Kidney tubule cell (primary cell): ENCODE measurements at regions not wholly inside any gene's neighbourhood (a gene's known extent, or its start where the extent isn't known, plus 50 kb on each side); places are given as distances from the start of the nearest gene placed in this dataset.
A peak's percentile ranks its signal among the peaks of the same experiment; 100 is the strongest.
"Not testable (repeated sequence)": the region's sequence is repeated elsewhere in the genome, so short reads cannot be mapped to it uniquely, and the experiment has no call there.

Experiments
- DNase-seq: peaks from one replicate; pipeline ENCODE4 v3.0.0-alpha.2; 2018; ENCODE audit warnings: low spot score

DNA sequence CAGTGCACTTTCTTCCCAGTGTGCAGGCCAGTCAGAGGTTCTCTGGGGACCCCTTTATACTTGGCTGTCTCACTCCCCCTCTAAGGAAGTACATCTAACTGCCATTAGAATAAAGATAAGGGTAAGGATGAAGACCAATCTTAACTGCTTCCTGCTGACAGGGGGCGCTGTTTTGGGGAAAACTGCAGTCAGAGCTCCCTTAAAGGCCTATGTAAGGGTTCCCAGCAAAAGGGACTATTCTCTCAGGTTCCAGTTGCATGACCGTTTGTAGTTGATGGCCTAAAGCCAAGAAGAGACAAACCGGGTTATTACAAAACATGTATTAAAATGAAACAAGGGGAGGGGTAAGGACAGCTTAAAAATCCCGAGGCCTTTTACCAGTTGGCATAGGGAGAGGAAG lies 115.6 kb upstream of the SPIN4 start:
- DNase-seq: no peak

DNA sequence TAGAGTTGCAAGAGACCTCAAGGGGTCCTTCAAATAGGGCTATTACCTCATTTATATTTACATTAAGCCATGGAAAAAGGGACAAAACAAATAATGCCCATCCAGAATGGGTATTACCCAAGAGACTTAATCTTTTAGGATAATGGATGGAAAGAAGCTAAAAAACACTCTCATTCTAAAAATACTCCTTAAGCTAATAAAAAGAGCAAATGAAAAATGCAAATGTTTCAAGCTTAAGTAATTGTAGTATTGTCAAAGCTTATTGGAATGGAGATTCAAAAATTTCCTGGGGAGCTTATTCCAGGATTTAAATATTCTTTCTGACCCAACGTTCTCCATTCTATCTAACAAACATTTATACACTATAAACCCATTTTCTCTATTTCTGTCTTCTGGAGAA lies 107.8 kb upstream of the SPIN4 start:
- DNase-seq: no peak

- no peak for DNase-seq
These were observed 102.4 kb upstream of the SPIN4 start for GRCh38 chrX:63453571-63453970.

DNA sequence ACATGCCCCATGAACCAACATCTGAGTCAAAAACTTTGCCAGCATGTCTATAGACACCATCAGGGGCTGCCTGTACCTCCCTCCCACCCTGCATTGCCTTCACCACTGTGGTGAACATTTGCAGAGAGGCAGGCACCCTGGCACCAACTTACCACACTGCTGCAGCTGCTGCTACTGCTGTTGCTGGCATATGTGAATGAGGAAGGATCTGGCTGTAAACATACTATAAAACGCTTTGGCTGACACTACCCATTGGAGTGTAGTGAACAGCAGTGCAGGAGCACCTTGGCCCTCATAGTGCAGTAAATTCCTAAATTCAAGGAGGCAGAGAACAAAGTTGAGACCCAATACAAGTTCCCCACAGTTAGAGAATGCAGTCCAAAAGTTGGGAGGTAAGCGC lies 90.6 kb upstream of the SPIN4 start:
- DNase-seq: no peak

GRCh38 chrX:63439580-63439979 lies 88.4 kb upstream of the SPIN4 start:
- DNase-seq: no peak

- DNase-seq: peak; percentile 6
These were observed 85.7 kb upstream of the SPIN4 start for GRCh38 chrX:63436865-63437264.

DNA sequence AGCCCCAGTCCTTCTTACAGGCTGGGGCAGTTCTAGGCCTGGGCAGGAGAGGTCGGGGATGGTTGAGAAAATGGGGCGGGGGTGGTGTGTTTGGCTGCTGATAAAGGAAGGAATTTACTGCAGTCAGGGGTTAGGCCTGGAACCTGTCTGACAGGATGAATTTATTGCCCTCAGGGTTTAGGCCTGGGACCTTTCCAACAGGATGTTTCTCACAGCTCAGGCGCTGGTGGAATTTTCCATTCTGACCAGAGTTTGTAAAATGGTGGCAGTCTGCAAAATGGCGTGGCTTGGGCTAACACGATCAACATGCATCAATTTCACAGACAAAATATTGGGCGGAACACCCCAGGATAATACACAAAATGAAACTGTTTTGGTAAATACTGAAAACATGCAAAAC lies 83.5 kb upstream of the SPIN4 start:
- DNase-seq: peak; percentile 17

DNA sequence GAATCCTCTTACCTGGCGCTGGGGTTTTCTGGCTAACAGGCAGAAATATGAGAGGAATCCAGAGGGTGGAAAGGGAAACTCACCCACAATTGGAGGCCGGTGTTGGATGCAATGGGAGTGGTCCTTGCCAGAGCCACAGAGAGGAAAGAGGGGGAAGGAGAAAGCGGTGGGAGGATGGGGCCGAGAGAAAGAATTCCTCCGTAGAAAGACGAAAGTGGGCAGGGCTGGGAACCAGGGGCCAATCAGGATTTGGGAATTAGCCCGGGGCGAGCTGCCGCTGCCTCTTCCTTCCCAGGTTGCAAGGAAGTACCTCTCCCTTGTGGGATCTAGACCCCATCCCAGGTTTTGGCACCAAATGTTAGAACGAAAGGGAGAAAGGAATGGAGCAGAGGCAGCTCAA lies 83.1 kb upstream of the SPIN4 start:
- no peak for DNase-seq

DNA sequence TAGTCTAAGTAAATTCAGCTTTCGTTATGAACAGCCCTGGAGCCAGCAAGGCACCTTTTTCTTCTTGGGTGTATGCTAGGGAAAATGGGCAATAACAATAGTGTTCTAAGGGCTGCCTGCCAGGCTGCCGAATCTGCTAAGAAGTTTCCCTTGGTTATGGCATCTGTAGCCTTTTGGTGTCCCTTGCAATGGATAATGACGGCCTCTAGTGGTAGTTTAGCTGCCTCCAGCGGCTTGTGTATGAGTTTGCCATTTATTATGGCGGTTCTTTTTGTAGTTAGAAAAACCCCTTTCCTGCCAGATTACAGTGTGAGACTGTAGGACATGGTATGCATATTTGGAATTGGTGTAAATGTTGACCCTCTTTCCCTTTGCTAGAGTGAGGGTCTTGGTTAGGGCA lies 78.9 kb upstream of the SPIN4 start:
- DNase-seq: no peak

DNA sequence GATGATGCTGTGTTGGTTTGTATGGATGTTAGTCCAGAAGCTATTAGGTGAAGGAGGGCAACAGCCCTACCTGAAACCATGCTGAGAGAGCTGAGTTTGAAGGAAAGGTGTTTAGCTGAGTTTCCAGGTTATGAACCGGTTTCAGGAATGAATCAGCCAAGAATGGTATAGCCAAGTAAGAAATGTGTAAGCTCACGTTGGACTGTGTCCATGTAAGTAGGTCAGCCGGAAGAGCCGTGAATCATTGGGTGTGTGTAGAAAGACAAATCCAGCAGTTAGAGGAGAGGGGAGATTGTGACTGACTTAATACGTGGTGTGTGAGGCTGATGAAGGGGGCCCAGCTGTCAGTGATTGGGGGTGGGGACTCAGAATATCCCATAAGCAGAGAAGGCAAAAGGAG lies 77.2 kb upstream of the SPIN4 start:
- peak; percentile 12 for DNase-seq

GRCh38 chrX:63426519-63426918 lies 75.4 kb upstream of the SPIN4 start:
- no peak for DNase-seq

GRCh38 chrX:63424063-63424462 lies 72.9 kb upstream of the SPIN4 start:
- peak; percentile 89 for DNase-seq

DNA sequence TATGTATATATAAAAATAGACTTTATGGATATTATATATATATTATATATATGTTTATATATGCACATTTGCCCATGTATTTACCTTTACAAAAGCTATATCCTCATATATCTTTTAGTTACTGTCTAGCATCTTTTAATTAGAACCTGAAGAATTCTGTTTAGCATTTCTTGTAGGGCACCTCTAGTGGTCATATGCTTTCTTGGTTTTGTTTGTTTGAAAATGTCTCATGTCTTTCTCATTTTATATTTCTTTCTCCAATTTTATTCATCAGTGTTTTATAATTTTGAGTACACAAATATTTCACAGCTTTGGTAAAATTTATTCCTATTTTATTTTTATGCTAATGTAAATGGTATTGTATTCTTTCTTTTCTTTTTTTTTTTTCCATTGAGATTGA lies 70.3 kb upstream of the SPIN4 start:
- no peak for DNase-seq

DNA sequence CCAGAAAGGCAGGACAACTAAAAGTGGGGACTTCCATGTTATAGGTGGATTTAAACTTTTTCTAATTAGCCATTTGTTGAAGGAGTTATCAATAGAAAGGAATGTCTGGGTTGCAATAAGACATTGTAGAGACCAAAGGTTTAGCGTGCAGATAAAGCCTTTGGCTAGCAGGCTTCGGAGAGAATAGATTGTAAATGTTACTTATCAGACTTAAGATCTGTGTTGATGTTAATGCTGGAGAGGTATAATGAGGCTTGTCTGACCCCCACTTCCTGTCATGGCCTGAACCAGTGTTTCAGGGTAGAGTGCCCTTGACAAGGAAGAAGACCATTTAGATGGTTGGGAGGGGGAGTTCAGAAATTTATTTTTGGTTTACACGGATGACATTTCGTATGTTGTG lies 67.1 kb upstream of the SPIN4 start:
- no peak for DNase-seq

GRCh38 chrX:63417649-63418048 lies 66.5 kb upstream of the SPIN4 start:
- no peak for DNase-seq

DNA sequence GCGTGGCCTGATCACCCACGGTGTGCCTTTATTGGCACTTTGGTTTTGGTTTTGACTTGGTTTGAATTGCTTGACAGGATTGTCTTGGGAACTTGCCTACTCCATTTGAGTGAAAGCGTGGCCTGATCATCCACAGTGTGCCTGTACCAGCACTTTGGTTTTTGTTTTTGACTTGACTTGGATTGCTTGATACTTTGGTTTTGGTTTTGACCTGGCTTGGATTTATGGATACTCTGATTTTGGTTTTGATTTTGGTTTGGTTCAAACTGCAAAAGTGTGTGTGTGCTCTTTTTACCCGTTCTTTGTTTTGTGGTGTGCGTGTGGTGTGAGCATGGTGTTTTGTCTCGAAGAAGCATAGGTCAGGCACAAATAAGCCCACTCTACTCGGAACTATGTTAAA lies 58.8 kb upstream of the SPIN4 start:
- DNase-seq: not testable (repeated sequence)

- no peak for DNase-seq
These were observed 56.9 kb upstream of the SPIN4 start for GRCh38 chrX:63408050-63408449.

GRCh38 chrX:63404332-63404731 lies 53.2 kb upstream of the SPIN4 start:
- no peak for DNase-seq

- DNase-seq: no peak
These were observed 51.0 kb upstream of the SPIN4 start for GRCh38 chrX:63402106-63402505.
